Hepatic stellate cell (primary cell): ENCODE measurements at regions not wholly inside any gene's neighbourhood (a gene's known extent, or its start where the extent isn't known, plus 50 kb on each side); places are given as distances from the start of the nearest gene placed in this dataset.

ENCODE experiments used
- DNase-seq: peaks from one replicate; pipeline ENCODE4 v3.0.0; 2011; ENCODE audit warnings: low spot score

DNA sequence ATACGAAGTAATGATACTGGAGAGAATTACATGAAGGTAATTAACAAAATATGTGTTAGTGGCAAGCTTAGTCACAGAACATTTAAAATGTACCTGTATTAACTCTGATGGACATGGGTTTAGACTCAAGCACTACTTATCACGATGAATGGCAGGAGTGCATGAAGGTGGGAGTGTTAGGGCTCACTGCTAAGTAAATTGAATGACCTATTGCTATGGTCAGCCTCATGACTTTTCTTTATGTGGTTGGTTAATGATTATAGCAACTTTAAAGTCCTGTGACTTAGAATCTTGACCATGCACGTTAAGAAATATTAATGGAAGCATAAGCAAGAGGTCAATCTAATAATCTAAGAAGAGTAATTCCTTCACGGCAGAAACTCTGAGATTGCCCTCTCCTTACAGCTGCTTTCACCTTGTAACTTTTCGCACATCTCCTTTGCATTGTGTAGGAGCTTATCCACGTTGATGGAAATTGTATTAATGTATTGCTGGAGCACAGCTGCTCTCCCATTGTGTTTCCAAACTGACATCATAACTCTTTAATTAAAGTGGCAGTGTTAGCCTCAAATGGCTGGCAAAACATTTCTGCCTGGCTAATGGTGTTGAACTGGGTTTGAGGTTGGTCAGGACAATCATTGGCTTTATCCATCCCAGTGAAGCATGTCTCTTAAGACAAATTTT lies 114.5 kb downstream of the RXFP2 start:
- no peak for DNase-seq

DNA sequence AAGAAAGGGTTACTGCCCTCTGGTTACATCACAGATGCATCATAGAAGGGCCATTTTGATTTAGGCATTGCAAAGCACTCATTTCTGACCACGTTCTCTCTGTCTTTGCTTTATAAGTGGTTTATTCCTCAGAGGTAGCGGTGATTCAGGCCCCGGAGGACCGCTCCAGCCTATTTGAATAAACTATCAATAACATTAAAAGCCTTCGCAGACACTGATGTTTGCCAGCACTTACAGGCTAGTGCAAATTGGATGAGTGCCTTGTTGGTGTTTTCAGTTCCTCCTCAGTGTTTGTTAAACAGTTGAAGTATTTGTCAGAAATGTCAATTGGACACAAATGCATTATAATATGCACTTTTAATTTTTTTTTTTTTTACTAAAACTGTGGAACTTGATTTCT lies 120.2 kb downstream of the RXFP2 start:
- DNase-seq, result no peak

DNA sequence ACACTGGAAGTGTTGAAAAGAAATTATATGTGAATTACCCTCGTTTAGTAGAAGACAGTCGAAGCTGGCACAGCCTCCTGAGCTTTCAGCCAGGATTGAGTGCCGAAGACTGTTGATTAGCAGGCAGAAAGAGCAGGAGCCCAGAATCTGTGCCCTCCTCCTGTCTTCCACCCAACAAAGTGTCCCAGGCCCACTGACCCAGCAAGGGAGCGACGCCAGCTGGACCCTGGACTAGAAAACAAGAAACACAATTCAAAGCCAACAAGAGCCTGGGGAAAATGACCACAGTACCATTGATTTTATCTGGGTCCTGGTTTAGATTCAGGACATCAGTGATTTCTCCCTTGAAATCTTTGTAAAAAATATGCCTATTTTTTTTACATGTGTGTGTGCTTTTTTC lies 120.7 kb downstream of the RXFP2 start:
- no peak for DNase-seq

DNA sequence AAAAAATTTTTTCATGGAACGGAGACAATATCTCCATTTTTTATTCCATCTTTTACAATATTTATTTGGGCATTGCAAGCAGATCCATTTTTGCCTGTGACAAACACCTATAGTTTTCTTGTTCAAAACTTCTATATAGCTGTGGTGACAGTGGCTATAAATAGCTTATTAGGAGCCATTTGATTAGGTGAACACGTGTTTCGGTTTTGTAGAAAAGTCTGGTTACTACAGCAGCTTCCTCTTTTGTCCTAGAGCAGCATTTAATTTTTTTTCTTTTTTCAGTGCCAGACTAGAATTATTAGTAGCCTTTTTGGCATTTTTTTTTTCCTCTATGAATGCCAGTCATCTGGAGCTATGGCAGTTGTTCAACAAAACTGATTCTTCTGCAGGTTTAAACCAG lies 123.5 kb downstream of the RXFP2 start:
- DNase-seq, result no peak

DNA sequence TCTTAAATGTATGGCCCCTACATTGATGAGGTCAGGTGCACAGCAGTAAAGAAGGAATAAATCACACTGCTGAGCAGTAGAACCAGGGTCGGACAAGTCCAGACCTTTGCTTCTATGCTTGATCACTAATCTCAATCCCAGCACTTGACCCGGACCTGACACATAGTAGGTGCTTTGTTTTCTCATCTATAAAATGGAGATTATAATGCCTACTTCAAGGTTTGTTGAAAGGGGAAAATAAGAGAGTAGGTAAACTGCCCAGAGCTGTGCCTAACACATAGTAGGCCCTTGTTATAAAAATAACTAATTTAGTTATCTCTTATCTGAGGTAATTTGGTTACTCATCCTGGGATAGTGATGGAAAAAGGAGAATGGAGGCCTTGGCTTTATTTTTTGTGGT lies 125.0 kb downstream of the RXFP2 start:
- DNase-seq, result no peak

DNA sequence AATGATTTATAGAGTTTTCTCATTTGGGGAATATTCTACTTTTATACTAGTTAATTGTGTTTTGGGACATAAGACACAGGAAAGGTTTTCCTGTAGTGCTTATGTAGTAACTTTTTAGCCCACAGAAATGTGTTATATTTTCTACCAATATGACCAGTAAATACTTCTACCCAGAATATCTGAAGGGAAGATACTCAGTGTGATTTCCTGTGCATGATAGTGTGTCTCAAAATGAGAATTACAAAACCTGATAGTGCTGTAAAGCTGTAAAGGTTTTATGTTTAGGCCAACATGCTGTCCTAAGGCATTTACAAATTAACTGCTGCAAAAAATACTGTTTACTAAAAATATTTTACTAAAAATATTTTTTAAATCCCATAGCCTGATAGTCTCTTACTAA lies 126.8 kb downstream of the RXFP2 start:
- no peak for DNase-seq

DNA sequence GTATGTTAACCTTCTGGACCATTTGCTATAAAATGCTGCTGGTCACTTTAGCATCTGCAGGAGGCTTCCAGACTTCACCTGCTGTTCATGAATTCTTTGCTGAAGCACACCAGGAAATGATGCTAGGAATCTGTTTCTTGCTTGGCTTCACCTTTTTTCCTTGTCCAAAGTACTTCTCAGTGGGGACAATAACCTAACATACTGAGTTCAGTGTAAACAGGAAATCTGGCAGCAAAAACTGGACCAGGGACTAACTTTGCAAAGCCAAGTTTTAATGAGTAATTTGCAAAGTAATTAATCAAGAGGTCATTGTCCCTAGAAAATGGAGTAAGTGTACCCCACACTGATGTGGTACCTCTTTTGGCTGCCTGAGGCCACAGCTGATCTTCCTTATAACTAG lies 128.4 kb downstream of the RXFP2 start:
- DNase-seq, result no peak

DNA sequence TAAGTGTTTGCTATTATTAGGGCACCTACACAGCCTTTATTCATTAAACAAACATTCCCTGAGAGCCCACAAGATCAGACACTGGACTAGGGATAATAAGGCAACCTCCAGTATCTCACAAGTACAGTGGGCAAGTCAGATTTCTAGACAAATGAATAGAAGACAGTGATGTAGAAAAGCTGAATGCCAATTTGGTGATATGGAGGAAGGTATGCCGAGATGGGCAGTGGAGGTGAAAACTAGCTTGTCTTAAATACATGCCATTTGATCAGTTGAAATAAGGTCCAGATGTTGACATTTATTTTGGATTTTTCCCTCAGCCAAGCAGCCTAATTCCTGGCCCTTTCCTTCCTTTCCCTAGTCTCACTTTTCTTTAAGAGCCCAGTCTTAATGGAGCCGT lies 130.3 kb downstream of the RXFP2 start:
- DNase-seq, result no peak

DNA sequence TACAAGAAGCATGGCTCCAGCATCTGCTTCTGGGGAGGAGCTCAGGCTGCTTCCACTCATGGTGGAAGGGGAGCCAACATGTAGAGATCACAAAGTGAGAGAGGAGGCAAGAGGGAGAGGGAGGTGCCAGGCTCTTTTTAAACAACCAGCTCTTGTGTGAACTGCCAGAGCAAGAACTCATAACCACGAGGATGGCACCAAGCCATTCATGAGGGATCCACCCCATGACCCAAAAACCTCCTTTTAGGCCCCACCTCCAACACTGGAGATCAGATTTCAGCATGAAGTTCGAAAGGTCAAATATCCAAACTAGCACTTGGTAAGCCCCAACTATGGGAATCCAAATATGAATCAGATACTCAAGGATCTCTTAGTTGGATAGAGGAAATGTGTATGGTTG lies 131.2 kb downstream of the RXFP2 start:
- no peak for DNase-seq

DNA sequence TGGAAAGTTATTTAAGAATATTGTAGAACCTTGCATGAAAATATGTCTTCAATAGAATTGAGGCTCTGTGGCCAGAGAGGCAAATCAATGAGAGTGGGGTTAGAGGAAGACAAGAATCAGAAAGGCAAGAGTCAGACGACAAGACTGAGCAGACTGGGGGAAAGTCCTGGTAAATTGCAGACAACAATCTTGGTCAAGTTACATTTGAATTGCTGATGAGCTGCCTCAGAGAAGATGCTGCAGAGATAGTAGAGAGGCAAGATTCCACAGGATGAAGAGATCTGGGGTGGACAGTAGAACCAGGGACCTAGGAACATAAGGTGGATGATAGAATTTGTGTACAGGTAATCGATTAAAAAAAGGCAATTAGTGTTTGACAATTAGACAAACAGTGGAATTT lies 133.8 kb downstream of the RXFP2 start:
- no peak for DNase-seq

DNA sequence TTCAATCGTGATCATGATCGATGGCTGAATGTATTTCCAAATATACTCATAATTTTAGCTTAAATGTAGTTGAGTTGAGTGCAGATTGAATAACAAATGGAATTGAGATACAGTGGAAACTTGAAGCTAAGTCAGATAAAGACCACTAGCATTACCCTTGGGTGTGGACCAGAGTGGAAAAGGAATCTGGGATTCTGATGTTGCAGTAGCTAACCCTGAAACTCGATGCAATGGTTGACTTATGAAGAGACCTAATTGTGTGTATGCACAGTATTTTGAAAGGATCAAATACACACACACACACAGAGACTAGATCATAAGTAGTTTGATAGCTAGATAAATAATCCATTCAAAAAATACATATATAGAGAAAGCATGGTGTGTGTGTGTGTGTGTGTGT lies 135.8 kb downstream of the RXFP2 start:
- DNase-seq, result no peak

DNA sequence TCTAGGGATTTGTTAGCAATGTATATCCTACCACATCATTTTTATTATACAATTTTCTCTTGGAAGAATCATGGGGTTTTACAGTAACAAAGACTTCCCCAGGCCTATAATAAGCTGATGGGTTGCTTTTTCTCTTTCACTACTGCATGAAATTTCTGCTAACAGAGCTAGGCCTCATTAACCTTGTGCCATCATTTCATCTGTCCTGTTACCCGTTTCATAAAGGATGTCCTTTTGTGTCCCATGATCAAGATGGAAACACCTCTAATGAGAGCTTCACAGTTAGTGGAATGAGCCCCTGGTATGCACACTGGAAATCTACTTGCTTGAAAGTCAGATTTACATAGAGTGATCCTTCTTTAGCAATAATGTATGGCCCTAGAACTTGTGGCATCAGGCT lies 138.7 kb downstream of the RXFP2 start:
- DNase-seq, result no peak

DNA sequence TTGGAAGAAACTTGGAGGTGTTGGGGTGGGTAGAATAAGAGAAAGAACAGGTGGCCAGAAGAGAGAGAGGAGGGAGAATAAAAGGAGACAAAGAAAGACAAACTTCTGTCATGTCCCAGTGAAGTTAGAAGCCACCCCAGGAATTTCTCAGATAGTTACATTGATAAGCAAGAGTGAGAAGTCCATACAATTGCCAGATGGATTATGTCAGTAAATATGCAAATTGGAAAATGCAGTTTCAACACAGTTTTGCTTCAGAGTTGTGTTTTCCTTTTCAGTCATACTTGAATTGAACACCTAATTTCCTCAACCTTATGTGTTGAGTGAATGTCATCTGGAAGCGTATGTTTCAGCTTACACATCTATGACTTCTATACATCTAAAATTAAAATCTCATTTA lies 139.2 kb downstream of the RXFP2 start:
- DNase-seq, result no peak

DNA sequence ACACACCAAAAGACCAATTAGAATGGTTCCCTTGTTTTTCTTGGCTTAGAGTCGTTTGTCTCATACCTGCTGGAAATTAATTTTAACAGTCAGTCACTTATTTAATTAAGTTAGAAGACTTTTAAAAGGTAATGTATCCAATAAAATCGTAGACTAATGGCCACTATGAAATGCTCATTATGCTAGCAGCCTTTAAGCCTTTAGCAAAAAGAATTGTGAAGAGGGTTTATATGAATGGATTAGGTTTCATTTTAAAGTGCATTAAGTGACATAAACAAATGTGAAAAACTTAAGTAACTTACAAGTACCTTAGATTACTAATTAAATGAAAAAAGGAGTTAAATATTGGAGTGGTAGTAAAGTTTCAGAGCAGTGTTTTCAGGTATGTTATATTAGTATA lies 139.6 kb downstream of the RXFP2 start:
- no peak for DNase-seq

DNA sequence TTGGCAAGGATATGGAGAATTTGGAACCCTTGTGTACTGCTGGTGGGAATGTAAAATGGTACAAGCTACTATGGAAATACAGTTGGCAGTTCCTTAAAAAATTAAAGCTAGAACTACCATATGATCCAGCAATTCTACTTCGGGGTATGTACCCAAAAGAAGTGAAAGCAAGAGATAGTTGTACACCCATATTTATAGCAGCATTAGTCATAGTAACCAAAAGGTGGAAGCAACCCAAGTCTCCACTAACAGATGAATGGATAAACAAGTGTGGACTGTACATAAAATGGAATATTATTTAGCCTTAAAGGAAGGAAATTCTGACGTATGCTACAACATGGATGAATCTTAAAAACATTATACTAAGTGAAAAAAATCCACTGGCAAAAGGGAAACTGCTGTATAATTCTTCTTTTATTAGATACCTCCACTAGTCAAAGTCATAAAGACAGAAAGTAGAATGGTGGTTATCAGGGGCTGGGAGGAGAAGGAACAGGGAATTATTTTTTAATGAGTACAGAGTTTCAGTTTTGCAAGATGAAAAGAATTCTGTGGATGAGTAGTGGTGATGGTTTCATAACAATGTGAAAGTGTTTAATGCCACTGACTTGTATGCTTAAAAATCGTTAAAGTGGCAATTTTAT lies 141.6 kb downstream of the RXFP2 start:
- DNase-seq, result no peak

DNA sequence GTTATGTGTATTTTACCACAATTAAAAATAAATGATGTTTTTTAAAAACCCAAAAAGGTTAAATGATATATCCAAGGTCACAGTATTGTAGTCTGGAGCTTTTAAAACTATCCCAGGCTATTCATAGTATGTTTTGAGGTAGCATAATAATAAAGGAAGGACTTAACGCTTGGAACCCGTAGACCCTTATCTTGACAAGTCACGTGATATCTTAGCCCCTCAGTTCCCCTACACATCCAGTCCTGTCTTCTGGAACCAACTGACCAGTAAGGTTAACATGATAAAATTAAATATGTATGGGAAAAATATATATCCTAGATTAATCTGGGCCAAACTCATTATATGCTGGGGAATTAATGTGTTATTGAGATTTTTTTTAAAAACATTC lies 142.2 kb downstream of the RXFP2 start:
- DNase-seq, result no peak

DNA sequence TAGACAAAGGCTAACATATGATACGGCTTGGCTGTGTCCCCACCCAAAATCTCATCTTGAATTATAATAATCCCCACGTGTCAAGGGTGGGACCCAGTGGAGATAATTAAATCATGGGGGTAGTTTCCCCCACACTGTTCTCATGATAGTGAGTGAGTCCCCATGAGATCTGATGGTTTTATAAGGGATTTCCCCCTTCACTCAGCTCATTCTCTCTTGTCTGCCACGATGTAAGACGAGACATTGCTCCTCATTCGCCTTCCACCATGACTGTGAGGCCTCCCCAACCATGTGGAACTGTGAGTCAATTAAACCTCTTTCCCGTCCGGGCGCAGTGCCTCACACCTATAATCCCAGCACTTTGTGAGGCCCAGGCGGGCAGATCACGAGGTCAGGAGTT lies 143.5 kb downstream of the RXFP2 start:
- no peak for DNase-seq

DNA sequence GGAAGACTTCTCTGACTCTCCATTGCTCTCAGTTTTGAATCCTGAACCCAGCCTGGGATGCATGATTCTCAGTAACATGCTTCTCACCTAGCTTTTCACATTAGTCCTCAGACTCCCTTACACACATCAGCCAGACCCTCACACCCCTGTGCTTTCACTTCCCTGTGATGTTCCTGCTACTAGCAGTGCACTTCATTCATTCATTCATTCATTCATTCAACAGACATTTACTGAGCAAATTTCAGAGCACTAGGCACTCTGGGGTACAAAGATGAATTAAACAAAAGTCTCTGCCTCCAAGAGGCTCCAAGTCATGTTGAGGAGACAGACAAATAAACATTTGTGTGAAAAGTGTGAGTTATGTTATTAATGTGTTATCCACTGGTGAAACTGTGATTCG lies 145.2 kb downstream of the RXFP2 start:
- DNase-seq, result no peak

DNA sequence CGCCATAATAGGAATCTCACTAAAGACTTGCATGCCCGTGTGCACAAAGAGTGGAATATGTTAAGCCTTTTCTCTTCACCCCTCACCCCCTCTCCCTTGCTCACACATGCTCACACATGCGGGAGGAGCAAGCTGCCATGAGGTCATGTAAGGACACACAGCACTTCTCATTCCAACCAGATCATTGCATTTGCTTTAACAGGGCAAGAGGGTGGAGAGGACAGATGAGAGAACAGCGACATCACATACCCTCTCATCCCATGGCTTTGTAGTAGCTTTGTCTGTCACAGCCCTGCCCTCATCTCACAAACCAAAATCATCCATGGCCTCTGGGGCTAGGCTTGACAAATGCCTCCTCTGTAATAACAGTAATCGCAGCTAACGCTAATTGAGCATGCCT lies 145.6 kb upstream of the FRY start:
- DNase-seq, result no peak

DNA sequence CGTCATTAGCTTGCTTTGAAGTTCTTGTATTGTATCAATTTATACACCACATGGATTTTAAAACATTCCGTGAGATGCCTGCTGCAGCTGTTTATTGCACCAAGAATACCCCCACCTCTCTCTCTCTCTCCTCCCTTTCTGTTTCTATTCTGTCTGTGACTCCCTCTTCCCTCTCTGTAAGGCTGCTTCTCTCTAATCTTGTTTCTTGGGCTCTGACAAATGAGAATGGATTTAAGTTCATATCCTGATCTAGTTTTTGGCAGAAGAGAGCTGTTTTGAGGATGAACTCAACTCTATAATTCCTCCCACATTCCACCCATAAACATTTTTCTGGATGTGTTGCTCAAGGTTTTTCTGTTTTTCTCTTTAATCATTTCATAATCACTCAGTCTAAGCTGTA lies 144.3 kb upstream of the FRY start:
- DNase-seq, result peak; percentile 35

DNA sequence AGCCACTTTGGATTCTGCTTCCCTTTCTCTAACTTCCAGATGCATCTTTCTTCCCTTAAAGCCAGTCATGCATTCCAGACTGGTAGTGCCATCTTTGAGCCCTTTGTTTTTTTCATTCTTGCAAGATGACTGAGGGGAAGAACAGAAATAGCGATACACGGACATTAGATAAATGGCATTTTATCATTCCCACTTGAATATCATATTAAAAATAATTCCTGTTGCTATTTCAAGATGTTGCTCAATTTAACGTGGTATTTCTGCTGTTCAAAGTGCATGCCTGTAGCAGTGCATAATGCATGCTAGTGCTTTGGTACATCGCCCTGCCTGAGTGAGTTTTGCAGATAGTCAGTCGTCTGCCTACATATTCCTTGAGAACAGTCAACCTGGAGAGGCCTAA lies 140.6 kb upstream of the FRY start:
- no peak for DNase-seq

DNA sequence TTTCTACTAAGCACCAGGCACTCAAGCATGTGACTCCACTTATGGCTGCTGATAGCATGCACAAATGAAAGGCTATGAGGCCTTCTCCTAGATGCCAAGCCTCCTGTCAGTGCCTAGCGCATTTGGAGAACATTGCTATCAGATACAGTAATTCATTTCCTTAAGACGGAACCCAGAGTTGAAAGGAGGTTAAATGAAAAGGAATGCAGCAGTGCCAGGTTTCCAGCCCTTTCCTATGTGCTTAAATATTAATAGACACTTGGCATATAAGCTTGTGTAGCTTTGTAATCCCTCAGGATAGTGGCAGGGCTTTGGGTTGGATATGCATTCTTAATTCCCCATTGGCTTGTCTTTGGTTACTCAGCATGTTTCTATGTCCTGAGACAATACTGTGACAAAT lies 140.1 kb upstream of the FRY start:
- DNase-seq, result no peak

DNA sequence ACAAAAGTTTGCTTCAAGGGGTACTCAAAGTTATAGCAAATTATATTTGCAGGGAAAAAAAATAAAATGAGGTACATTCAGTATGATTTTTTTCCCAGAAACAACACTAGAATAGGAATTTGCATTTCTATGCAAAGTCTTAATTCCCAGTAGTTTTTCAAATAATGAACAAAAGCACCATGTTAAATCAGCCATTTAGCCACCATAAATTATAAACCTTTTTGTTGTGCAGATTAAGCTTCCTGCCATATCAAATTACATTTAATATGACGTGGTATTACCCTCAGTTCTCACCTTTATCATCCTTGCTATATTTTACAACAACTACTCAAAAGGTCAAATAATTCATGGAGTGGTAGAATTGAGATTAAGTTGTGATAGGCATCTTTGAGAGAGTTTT lies 136.6 kb upstream of the FRY start:
- no peak for DNase-seq

DNA sequence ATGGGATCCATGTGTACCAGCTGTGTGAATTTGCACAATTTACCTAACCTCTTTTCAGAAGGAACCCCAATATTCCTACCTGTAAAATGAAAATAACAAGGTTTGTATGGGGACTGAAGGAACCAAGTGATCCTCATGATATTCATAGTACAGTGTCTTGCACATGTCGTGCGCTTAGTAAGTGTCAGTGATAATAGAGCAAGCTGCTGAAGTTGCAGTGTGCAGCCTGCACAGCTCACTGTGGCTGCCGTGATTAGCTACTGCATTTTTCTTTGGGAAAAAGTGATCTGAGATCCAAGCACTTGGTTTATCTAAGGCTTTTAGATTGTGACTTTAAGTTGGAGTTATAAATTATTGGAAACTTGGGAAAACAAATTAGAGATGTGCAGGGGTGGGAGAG lies 135.9 kb upstream of the FRY start:
- DNase-seq, result no peak
